HCT116 (cell line): ENCODE measurements at regions not wholly inside any gene's neighbourhood (a gene's known extent, or its start where the extent isn't known, plus 50 kb on each side); places are given as distances from the start of the nearest gene placed in this dataset.

Experiments
- ATAC-seq: fragments of 200-7000 bp; cut with Tn5 transposase; 2 replicates; pipeline ENCODE4 v1.9.1; 2020; ENCODE audit warnings: mild to moderate bottlenecking, moderate library complexity
- BruUV-seq: library from RNA; stranded (reverse); fragments of 400-500 nt; replicated peaks from 2 replicates; lab custom pipeline; 2021; lab: Mats Ljungman, UMichigan
- CTCF ChIA-PET: fragments of 300-600 bp; sonication (Branson Sonifier 250); formaldehyde crosslinking; loops from one replicate; lab custom pipeline; 2021; ENCODE audit warnings: antibody characterized with exemption; lab: Charles Lee
- POLR2A ChIA-PET: fragments of 300-600, 350-600 bp; sonication (Branson Sonifier 250); formaldehyde crosslinking; loops from one replicate; lab custom pipeline; 2021; ENCODE audit warnings: antibody characterized with exemption; lab: Charles Lee
- RAD21 ChIA-PET, 2 experiments: fragments of 300-600 bp; sonication (Branson Sonifier 250); formaldehyde crosslinking; loops; one replicate each; lab custom pipeline; 2023; ENCODE audit warnings: low total read pairs in 2 of 2; ENCODE audit not compliant: uncharacterized antibody in 2 of 2, unreplicated experiment in 2 of 2, low non-redundant PET in 1 of 2; lab: Charles Lee
- DNase-seq: peaks from one replicate; pipeline ENCODE4 v3.0.0-alpha.2; 2010; ENCODE audit warnings: low read depth, low spot score
- H2AFZ ChIP-seq: fragments of 200-600 bp; shearing (Covaris generic), sonication (generic); 2 replicates; pipeline ENCODE4 v1.6.1; 2017; ENCODE audit warnings: low read depth, mixed run types, mixed read lengths, antibody characterized with exemption, low read length; ENCODE audit not compliant: poor library complexity, severe bottlenecking
- H3K27ac ChIP-seq: 2 replicates; pipeline ENCODE4 v1.5.1; 2012; ENCODE audit warnings: low read depth, low read length
- H3K27me3 ChIP-seq: fragments of 200-600 bp; sonication (generic); 2 replicates; pipeline ENCODE4 v1.6.1; 2016; ENCODE audit warnings: mixed run types, low read length, mixed read lengths; ENCODE audit not compliant: insufficient read depth
- H3K36me3 ChIP-seq, 2 experiments: fragments of 200-500 bp in 1 of 2; fragments of 200-600 bp in 1 of 2; sonication (Bioruptor generic) in 1 of 2; sonication (generic) in 1 of 2; 2 replicates each; pipeline versions ENCODE4 v1.5.1 to v1.6.1; 2014 to 2016; ENCODE audit warnings: low read length in 2 of 2, inconsistent platforms in 1 of 2, mixed read lengths in 1 of 2, mixed run types in 1 of 2; ENCODE audit not compliant: insufficient read depth in 2 of 2, control insufficient read depth in 1 of 2
- H3K4me1 ChIP-seq, 2 experiments: fragments of 200-600 bp in 1 of 2; sonication (generic) in 1 of 2; 2 replicates each; pipeline versions ENCODE4 v1.5.1 to v1.6.1; 2012 to 2017; ENCODE audit warnings: low read length in 2 of 2, inconsistent platforms in 1 of 2, mild to moderate bottlenecking in 1 of 2, mixed read lengths in 1 of 2, mixed run types in 1 of 2, moderate library complexity in 1 of 2; ENCODE audit not compliant: insufficient read depth in 2 of 2, control insufficient read depth in 1 of 2
- H3K4me2 ChIP-seq: fragments of 200-600 bp; sonication (generic); 2 replicates; pipeline ENCODE4 v1.6.1; 2017; ENCODE audit warnings: mixed run types, low read length, mixed read lengths
- H3K4me3 ChIP-seq, 2 experiments: fragments of 200-600 bp in 1 of 2; sonication (generic) in 1 of 2; replicated peaks in 1 of 2; 2 replicates each; pipeline ENCODE4 v1.5.1; 2011 to 2016; ENCODE audit warnings: low read length in 2 of 2, control low read depth in 1 of 2, low read depth in 1 of 2, mild to moderate bottlenecking in 1 of 2, mixed read lengths in 1 of 2, mixed run types in 1 of 2
- H3K79me2 ChIP-seq: fragments of 200-600 bp; sonication (generic); 2 replicates; pipeline ENCODE4 v1.6.1; 2017; ENCODE audit warnings: mild to moderate bottlenecking, mixed run types, low read length, moderate library complexity, mixed read lengths; ENCODE audit not compliant: insufficient read depth
- H3K9ac ChIP-seq: fragments of 200-600 bp; sonication (generic); 2 replicates; pipeline ENCODE4 v1.6.1; 2016; ENCODE audit warnings: low read length, mixed read lengths
- H3K9me2 ChIP-seq: fragments of 200-600 bp; sonication (generic), shearing (Covaris generic); 2 replicates; pipeline ENCODE4 v1.6.1; 2017; ENCODE audit warnings: mixed run types, mild to moderate bottlenecking, moderate library complexity; ENCODE audit not compliant: insufficient read depth
- H3K9me3 ChIP-seq, 2 experiments: fragments of 200-500 bp in 1 of 2; fragments of 200-600 bp in 1 of 2; sonication (Bioruptor generic) in 1 of 2; sonication (generic) in 1 of 2; 2 replicates each; pipeline ENCODE4 v1.6.1; 2014 to 2017; ENCODE audit warnings: low read length in 2 of 2, mixed read lengths in 2 of 2, inconsistent platforms in 1 of 2, low read depth in 1 of 2, mild to moderate bottlenecking in 1 of 2, mixed run types in 1 of 2, moderate library complexity in 1 of 2; ENCODE audit not compliant: control insufficient read depth in 1 of 2, insufficient read depth in 1 of 2
- H4K20me1 ChIP-seq: fragments of 200-600 bp; sonication (generic), shearing (Covaris generic); 2 replicates; pipeline ENCODE4 v1.6.1; 2017; ENCODE audit warnings: mixed run types, mild to moderate bottlenecking, moderate library complexity; ENCODE audit not compliant: insufficient read depth
- EGR1 ChIP-seq: IDR thresholded peaks from 2 replicates; pipeline ENCODE4 v1.6.1; 2012; ENCODE audit warnings: low read depth
- ELF1 ChIP-seq: IDR thresholded peaks from 2 replicates; pipeline ENCODE4 v1.6.1; 2012; ENCODE audit warnings: low read depth, borderline replicate concordance
- EZH2phosphoT487 ChIP-seq: fragments of 200-600 bp; IDR thresholded peaks from 2 replicates; pipeline ENCODE4 v1.6.1; 2018; ENCODE audit warnings: antibody characterized with exemption, borderline replicate concordance
- JUND ChIP-seq: IDR thresholded peaks from 2 replicates; pipeline ENCODE4 v1.6.1; 2012
- POLR2AphosphoS5 ChIP-seq: IDR thresholded peaks from 2 replicates; pipeline ENCODE4 v1.6.1; 2011; ENCODE audit warnings: mild to moderate bottlenecking, low read depth, low read length, moderate library complexity
- SIN3A ChIP-seq: IDR thresholded peaks from 2 replicates; pipeline ENCODE4 v1.6.1; 2012; ENCODE audit warnings: low read depth
- SRF ChIP-seq: IDR thresholded peaks from 2 replicates; pipeline ENCODE4 v1.6.1; 2012; ENCODE audit warnings: low read depth
- ZNF274 ChIP-seq: fragments of 200-500 bp; sonication (Bioruptor generic); IDR thresholded peaks from 2 replicates; pipeline ENCODE4 v1.6.1; 2014; ENCODE audit warnings: mild to moderate bottlenecking, low read depth, low read length, inconsistent platforms
- intact Hi-C: fragments of 100-400 bp; cut with micrococcal nuclease; formaldehyde crosslinking; loops from 2 replicates; pipeline ENCODE4 v1.10.0; 2022
- TF ChIP-seq, protein P1 (sequence below), 3 experiments: fragments of 200-600 bp in 1 of 3; sonication (generic) in 1 of 3; IDR thresholded peaks in 2 of 3; conservative IDR thresholded peaks in 1 of 3; 2 replicates each; pipeline ENCODE4 v1.5.1; 2012 to 2017; ENCODE audit warnings: low read depth in 2 of 3, low read length in 2 of 3, antibody characterized with exemption in 1 of 3, borderline replicate concordance in 1 of 3, control low read depth in 1 of 3, mild to moderate bottlenecking in 1 of 3, mixed read lengths in 1 of 3, mixed run types in 1 of 3, moderate library complexity in 1 of 3; ENCODE audit not compliant: insufficient read depth in 1 of 3
- TF ChIP-seq, protein P2 (sequence below): IDR thresholded peaks from 2 replicates; pipeline ENCODE4 v1.6.1; 2012; ENCODE audit warnings: low read depth

DNA sequence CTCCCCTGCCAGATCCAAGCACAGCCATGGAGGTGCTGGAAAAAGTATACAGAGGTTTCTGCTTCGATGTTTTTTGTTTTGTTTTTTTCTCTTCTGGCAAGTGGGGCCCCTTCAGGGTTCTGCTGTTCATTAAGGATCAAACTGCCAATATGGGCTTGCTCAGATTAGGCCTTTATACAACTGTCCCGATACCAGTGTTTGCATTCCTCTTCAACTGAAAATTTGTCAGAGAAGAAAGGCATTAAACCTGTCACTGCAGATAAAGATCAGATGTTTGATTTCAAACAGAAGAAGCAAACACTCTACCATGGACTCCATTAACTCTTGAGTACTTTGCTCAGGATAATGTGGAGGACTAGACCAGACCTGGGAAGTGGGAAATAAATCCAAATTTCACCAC is 396.0 kb upstream of the SMIM21 start:
- no peaks in the 10 kb centered on the region for H3K4me1 ChIP-seq
- no peak for ATAC-seq
- TF ChIP-seq EZH2phosphoT487 (no peak), ZNF274 (no peak), JUND (no peak), SRF (no peak), ELF1 (no peak), EGR1 (no peak), POLR2AphosphoS5 (no peak), SIN3A (no peak)
- TF ChIP-seq, protein P1, sequence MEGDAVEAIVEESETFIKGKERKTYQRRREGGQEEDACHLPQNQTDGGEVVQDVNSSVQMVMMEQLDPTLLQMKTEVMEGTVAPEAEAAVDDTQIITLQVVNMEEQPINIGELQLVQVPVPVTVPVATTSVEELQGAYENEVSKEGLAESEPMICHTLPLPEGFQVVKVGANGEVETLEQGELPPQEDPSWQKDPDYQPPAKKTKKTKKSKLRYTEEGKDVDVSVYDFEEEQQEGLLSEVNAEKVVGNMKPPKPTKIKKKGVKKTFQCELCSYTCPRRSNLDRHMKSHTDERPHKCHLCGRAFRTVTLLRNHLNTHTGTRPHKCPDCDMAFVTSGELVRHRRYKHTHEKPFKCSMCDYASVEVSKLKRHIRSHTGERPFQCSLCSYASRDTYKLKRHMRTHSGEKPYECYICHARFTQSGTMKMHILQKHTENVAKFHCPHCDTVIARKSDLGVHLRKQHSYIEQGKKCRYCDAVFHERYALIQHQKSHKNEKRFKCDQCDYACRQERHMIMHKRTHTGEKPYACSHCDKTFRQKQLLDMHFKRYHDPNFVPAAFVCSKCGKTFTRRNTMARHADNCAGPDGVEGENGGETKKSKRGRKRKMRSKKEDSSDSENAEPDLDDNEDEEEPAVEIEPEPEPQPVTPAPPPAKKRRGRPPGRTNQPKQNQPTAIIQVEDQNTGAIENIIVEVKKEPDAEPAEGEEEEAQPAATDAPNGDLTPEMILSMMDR (IDR thresholded peaks at IDR 0.05 in 2 of 3, conservative IDR thresholded peaks at IDR 0.05 in 1 of 3; ENCODE audit: borderline replicate concordance in 1 of 3, insufficient read depth in 1 of 3, low read depth in 2 of 3, low read length in 2 of 3), result no peak
- TF ChIP-seq, protein P2, sequence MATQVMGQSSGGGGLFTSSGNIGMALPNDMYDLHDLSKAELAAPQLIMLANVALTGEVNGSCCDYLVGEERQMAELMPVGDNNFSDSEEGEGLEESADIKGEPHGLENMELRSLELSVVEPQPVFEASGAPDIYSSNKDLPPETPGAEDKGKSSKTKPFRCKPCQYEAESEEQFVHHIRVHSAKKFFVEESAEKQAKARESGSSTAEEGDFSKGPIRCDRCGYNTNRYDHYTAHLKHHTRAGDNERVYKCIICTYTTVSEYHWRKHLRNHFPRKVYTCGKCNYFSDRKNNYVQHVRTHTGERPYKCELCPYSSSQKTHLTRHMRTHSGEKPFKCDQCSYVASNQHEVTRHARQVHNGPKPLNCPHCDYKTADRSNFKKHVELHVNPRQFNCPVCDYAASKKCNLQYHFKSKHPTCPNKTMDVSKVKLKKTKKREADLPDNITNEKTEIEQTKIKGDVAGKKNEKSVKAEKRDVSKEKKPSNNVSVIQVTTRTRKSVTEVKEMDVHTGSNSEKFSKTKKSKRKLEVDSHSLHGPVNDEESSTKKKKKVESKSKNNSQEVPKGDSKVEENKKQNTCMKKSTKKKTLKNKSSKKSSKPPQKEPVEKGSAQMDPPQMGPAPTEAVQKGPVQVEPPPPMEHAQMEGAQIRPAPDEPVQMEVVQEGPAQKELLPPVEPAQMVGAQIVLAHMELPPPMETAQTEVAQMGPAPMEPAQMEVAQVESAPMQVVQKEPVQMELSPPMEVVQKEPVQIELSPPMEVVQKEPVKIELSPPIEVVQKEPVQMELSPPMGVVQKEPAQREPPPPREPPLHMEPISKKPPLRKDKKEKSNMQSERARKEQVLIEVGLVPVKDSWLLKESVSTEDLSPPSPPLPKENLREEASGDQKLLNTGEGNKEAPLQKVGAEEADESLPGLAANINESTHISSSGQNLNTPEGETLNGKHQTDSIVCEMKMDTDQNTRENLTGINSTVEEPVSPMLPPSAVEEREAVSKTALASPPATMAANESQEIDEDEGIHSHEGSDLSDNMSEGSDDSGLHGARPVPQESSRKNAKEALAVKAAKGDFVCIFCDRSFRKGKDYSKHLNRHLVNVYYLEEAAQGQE, result no peak
- TF ChIP-seq, all 23 proteins: peak for 0
- BruUV-seq, result no TSS peak
- intact Hi-C loops, result no loop called here
- no peaks in the 10 kb centered on the region for H3K79me2 ChIP-seq
- POLR2A ChIA-PET, result no interaction called here
- no peaks in the 10 kb centered on the region for H3K9me3 ChIP-seq
- no peak overlapping the region for H3K27ac ChIP-seq
- CTCF ChIA-PET, result no interaction called here
- H3K4me3 ChIP-seq, result no peak overlapping the region
- DNase-seq, result no peak
- H3K36me3 ChIP-seq, result no peaks in the 10 kb centered on the region
- H2AFZ ChIP-seq, result no peak overlapping the region
- H3K9ac ChIP-seq, result no peak overlapping the region
- RAD21 ChIA-PET, result no interaction called here
- no peak overlapping the region for H3K4me2 ChIP-seq
- no peaks in the 10 kb centered on the region for H3K9me2 ChIP-seq
- no peaks in the 10 kb centered on the region for H4K20me1 ChIP-seq
- no peaks in the 10 kb centered on the region for H3K27me3 ChIP-seq
